Fibroblast of lung (primary cell): ENCODE measurements at regions not wholly inside any gene's neighbourhood (a gene's known extent, or its start where the extent isn't known, plus 50 kb on each side); places are given as distances from the start of the nearest gene placed in this dataset.

Experiments
- DNase-seq, 2 donors: peaks; one replicate each; pipeline versions ENCODE4 v3.0.0 to v3.0.0-alpha.2; 2010; ENCODE audit warnings: low read depth in 2 of 2
- H2AFZ ChIP-seq: 2 replicates; pipeline ENCODE4 v1.5.1; 2012; ENCODE audit warnings: low read length, control low read depth, inconsistent platforms
- H3K27ac ChIP-seq: 2 replicates; pipeline ENCODE4 v1.5.1; 2011; ENCODE audit warnings: low read length, control low read depth; ENCODE audit not compliant: insufficient read depth
- H3K27me3 ChIP-seq: 2 replicates; pipeline ENCODE4 v1.5.1; 2011; ENCODE audit warnings: mild to moderate bottlenecking, low read length; ENCODE audit not compliant: control insufficient read depth, insufficient read depth
- H3K36me3 ChIP-seq: 2 replicates; pipeline ENCODE4 v1.5.1; 2011; ENCODE audit warnings: low read length; ENCODE audit not compliant: control insufficient read depth, insufficient read depth
- H3K4me1 ChIP-seq: 2 replicates; pipeline ENCODE4 v1.5.1; 2011; ENCODE audit warnings: low read length; ENCODE audit not compliant: control insufficient read depth, insufficient read depth; ENCODE audit errors: extremely low read depth
- H3K4me2 ChIP-seq: 2 replicates; pipeline ENCODE4 v1.5.1; 2011; ENCODE audit warnings: low read length, control low read depth; ENCODE audit not compliant: insufficient read depth; ENCODE audit errors: extremely low read depth
- H3K4me3 ChIP-seq, 4 experiments: fragments of 200-600 bp in 1 of 4; sonication (generic) in 1 of 4; replicated peaks in 1 of 4; 2 replicates each; pipeline ENCODE4 v1.5.1; 2011 to 2016; ENCODE audit warnings: low read length in 4 of 4, low read depth in 3 of 4, mild to moderate bottlenecking in 3 of 4, control low read depth in 2 of 4, inconsistent platforms in 1 of 4, mixed read lengths in 1 of 4; ENCODE audit not compliant: insufficient read depth in 1 of 4; ENCODE audit errors: control extremely low read depth in 1 of 4
- H3K79me2 ChIP-seq: 2 replicates; pipeline ENCODE4 v1.5.1; 2012; ENCODE audit warnings: mild to moderate bottlenecking, low read length, inconsistent platforms; ENCODE audit not compliant: control insufficient read depth, insufficient read depth
- H3K9ac ChIP-seq: 2 replicates; pipeline ENCODE4 v1.5.1; 2011; ENCODE audit warnings: mild to moderate bottlenecking, low read length, control low read depth; ENCODE audit not compliant: insufficient read depth
- H3K9me3 ChIP-seq: 2 replicates; pipeline ENCODE4 v1.5.1; 2012; ENCODE audit warnings: low read depth, low read length; ENCODE audit not compliant: control insufficient read depth, insufficient read depth
- H4K20me1 ChIP-seq: 2 replicates; pipeline ENCODE4 v1.5.1; 2011; ENCODE audit warnings: low read length; ENCODE audit not compliant: control insufficient read depth, insufficient read depth; ENCODE audit errors: extremely low read depth
- CTCF ChIP-seq, 2 donors: IDR thresholded peaks in 1 of 2; conservative IDR thresholded peaks in 1 of 2; 1 replicate in 1 of 2; 2 replicates in 1 of 2; pipeline ENCODE4 v1.5.1; 2011 to 2012; ENCODE audit warnings: low read length in 2 of 2, control low read depth in 1 of 2, inconsistent platforms in 1 of 2, low read depth in 1 of 2, mild to moderate bottlenecking in 1 of 2
- EZH2 ChIP-seq: IDR thresholded peaks from 2 replicates; pipeline ENCODE4 v1.5.1; 2012; ENCODE audit warnings: low read length, control low read depth, mild to moderate bottlenecking; ENCODE audit errors: missing control alignments

DNA sequence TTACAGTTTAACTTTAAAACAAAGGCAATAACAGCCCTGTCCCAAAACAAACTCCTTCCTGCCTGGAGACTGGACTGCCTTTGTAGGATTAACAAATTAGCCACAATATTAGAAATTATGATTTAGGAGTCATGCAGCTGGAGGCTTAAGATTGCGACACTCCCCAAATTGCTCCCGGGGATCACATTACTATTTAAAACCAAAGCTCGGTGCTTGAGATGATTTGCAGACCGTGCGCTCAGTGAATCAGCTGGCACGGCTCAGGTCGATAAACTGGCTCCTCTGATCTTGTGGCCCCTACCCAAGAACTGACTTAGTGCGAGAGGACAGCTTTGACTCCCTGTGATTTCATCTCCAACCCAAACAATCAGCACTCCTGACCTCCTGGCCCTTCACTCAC, 829.3 kb downstream of the NLGN4X start:
- H3K4me2 ChIP-seq: no peak overlapping the region
- no peaks in the 10 kb centered on the region for H3K36me3 ChIP-seq
- H3K27ac ChIP-seq: no peak overlapping the region
- H3K79me2 ChIP-seq: no peaks in the 10 kb centered on the region
- no peak for DNase-seq
- no peaks in the 10 kb centered on the region for H3K4me1 ChIP-seq
- TF ChIP-seq EZH2: no peak
- TF ChIP-seq CTCF (conservative IDR thresholded peaks at IDR 0.05 in 1 of 2, IDR thresholded peaks at IDR 0.05 in 1 of 2; ENCODE audit: low read depth in 1 of 2, low read length in 2 of 2): no peak
- no peak overlapping the region for H3K9ac ChIP-seq
- no peaks in the 10 kb centered on the region for H4K20me1 ChIP-seq
- no peak overlapping the region for H2AFZ ChIP-seq
- H3K9me3 ChIP-seq: no peaks in the 10 kb centered on the region
- no peaks in the 10 kb centered on the region for H3K27me3 ChIP-seq
- no peak overlapping the region for H3K4me3 ChIP-seq

DNA sequence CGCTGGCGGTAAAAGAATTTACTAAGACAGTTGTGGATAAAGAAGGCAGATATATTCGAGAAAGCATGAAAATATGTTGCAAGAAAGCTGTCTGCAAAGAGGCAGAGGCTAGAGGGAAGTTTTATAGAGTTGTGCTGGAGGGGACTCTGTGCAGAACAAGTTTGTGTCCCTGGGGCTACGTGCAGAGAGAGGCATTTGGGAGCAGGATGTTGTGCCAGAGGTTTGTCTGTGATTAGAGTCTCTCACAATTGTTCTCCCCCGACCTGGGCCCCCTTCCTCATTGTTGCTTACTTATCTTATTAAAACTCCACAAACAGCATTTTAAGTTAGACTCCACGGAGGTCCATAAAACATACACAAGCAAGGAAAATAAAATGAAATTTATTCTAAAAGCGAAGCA, 831.3 kb downstream of the NLGN4X start:
- Histone ChIP-seq H3K27me3 (no peaks in the 10 kb centered on the region), H4K20me1 (no peaks in the 10 kb centered on the region), H3K4me1 (no peaks in the 10 kb centered on the region), H3K9me3 (no peaks in the 10 kb centered on the region), H3K36me3 (no peaks in the 10 kb centered on the region), H3K4me3 (no peak overlapping the region), H3K79me2 (no peaks in the 10 kb centered on the region), H3K27ac (no peak overlapping the region), H3K4me2 (no peak overlapping the region), H2AFZ (no peak overlapping the region), H3K9ac (no peak overlapping the region)
- DNase-seq: no peak
- TF ChIP-seq EZH2 (no peak), CTCF (conservative IDR thresholded peaks at IDR 0.05 in 1 of 2, IDR thresholded peaks at IDR 0.05 in 1 of 2; ENCODE audit: low read depth in 1 of 2, low read length in 2 of 2) (no peak)

DNA sequence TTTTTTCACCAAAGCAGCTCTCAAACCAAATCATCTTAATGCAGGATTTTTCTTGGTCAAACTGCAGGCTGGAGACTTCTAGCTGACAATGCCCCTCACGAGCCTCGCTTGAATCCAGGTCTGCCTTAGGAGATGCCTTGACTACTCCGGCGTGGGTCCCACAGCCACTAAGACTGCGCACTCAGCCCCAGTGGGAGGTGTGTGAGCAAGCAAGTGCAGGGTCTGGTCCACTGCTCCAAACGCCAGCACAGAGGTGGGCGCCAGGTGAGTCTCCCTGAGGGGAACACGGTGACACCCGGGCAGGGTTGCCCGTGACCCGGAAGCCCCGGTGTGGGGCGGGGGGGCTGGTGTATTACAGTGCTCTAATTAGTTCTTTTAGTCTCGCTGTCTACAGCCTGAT, 838.3 kb downstream of the NLGN4X start:
- Histone ChIP-seq H3K9ac (no peak overlapping the region), H3K36me3 (no peaks in the 10 kb centered on the region), H3K9me3 (no peaks in the 10 kb centered on the region), H4K20me1 (no peaks in the 10 kb centered on the region), H2AFZ (no peak overlapping the region), H3K79me2 (no peaks in the 10 kb centered on the region), H3K4me3 (no peak overlapping the region), H3K27ac (no peak overlapping the region), H3K4me2 (no peak overlapping the region), H3K4me1 (no peaks in the 10 kb centered on the region), H3K27me3 (no peaks in the 10 kb centered on the region)
- no peak for DNase-seq
- no peak for TF ChIP-seq CTCF (conservative IDR thresholded peaks at IDR 0.05 in 1 of 2, IDR thresholded peaks at IDR 0.05 in 1 of 2; ENCODE audit: low read depth in 1 of 2, low read length in 2 of 2)
- no peak for TF ChIP-seq EZH2
